ENCODE measurements at regions not wholly inside any gene's neighbourhood (a gene's known extent, or its start where the extent isn't known, plus 50 kb on each side); places are given as distances from the start of the nearest gene placed in this dataset.
A peak's percentile ranks its signal among the peaks of the same experiment; 100 is the strongest.
"Not testable (repeated sequence)": the region's sequence is repeated elsewhere in the genome, so short reads cannot be mapped to it uniquely, and the experiment has no call there.

DNA sequence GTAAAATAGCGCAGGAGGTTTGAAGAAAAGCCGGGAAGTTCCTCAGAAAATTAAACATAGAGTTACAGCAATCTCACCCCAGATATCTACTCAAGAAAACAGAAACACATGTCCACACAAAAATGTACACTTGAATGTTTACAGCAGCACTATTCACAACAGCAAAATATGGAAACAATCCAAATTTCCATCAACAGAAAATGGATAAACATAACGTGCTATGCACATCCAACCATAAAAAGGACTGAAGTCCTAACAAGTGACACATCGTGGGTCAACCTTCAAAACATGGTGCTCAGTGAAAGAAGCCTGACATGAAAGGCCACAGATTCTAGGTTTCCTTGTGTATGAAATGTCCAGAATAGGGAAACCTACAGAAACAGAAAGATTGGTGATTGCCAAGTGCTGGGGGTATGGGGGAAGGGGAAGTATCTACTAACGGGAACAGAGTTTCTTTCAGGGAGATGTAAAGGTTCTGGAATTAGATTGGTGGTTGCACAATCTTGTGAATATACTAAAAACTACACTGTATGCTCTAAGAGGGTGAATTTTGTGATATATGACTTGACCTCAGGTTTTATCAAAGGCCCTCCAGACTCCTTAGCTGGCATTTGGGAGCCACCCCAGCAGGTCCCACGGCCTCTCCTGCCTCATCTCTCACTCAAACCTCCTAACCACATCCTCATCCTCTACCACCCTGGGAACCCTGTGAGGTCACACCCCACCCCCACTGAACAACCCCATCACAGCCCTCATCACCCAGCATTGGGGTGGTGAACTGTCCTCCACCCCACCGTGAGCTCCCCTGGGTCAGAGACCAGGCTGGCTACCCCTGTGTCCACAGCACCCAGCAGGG lies 69.2 kb upstream of the PRR5 start:
- no peak for DNase-seq (ENCODE audit: low read depth in 4 of 4, low spot score in 3 of 4)

DNA sequence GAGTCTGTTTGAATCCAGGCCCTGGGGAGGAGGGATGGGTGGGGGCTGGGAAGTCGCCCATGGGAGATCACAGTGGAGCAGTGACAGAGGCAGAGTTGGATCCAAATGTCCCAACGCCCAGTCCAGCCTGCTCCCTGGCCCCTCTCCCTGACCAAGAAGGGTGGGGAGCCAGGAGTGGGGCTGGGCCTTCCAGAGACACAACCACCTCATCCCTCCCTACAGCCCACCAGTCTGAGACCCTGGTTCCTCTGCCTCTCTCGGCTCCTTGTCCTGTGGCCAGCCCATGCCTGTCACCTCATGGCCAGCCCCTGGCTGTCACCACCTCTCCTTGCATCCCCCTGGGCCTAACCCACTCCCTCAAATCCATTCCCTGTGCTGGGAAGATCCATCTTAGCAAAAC lies 71.2 kb upstream of the PRR5 start:
- no peak for DNase-seq (ENCODE audit: low read depth in 4 of 4, low spot score in 3 of 4)

DNA sequence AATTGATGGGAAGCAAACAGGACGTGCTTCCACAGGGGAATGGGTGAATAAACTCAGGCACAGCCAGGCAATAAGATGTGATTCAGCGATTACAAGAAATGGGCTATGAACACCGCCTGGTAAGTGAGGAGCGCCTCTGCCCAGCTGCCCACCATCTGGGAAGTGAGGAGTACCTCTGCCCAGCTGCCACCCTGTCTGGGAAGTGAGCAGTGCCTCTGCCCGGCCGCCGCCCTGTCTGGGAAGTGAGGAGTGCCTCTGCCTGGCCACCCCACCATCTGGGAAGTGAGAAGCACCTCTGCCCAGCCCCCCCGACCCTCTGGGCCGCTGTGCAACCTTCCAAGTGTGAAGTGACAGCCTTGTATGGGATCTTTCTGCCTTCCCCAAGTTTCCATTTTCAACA lies 73.2 kb upstream of the PRR5 start:
- DNase-seq (ENCODE audit: low read depth in 4 of 4, low spot score in 3 of 4): no peak

DNA sequence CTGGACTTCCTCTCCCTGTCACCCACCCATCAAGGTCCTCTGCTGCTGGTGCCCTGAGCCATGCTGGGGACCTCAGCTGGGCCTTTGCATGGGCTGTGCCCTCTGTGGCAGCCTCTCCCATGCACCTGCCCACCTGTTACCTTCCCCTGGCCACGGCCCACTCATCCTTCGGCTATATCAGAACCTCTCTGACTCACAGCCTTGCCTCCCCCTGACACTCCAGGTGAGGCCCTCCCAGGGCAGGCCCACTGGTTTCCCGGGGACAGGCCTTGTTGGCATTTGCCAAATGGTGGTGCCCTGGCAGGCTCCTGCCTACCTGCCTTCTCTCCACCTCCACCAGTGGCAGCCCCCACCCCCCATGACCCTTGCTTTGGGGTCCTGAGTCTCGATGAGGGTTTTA lies 73.7 kb upstream of the PRR5 start:
- DNase-seq (ENCODE audit: low read depth in 4 of 4, low spot score in 3 of 4): no peak

DNA sequence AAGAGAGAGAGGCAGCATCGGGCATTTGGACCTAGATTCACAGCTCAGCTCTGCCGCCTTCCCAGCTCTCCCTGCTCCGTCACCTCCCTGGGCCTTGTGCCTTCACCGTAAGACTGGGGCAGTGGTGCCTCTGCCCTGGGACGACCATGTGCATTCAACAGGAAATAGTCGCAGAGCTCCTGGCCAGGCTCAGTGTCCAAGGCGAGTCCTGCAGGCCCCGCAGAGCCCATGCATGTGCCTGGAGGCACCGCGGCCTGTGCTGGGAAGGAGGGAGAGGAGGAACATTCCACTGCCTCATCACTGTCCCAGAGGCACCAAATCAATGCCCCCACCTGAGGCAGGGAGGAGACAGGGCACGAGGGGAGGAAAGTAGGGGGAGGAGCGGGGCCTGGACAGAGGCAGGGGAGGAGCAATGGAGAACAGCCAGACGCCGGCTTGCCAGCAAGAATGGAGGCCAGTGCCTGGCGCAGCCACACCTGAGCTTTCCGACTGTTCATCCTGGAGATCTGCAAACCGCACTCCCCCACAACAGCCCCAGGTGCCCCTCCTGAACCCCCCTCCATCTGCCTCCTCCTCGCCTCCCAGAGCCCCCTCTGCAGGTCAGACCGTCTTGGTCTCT lies 74.4 kb upstream of the PRR5 start:
- DNase-seq (ENCODE audit: low read depth in 4 of 4, low spot score in 3 of 4): no peak

DNA sequence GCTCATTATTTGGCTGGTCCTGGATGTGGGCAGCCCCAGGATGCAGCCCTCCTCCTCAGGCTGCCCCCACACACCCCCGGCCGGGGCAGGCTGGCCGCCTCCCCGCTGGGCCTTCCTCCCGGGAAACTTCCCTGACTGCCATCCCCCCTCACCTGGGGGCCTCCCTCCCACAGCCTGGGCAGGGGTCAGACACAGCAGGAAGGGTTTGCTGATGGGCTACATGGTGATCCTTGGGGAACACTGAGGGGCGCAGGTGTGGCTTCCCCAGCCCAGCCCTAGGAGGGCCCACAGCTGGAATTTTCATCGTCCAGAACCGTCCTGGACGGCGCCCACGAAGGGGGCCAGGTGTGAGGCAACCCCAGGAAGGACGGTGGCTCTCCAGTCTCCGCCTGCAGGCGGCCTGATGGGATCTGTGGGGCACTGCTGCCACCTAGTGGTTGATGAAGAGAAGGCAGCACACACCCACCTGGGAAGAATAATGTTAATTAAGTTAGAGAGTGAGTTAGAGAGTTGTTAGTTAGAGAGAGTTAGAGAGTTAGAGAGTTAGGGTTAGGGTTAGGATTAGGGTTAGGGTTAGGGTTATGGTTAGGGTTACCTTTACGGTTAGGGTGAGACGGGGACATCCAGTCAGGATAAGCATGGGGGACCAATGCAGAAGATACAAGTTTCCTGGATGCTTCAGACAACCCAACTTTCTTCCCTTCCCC lies 75.9 kb upstream of the PRR5 start:
- peak in 2 of 4 donors; percentile 30 to 39 for DNase-seq (ENCODE audit: low read depth in 4 of 4, low spot score in 3 of 4)

DNA sequence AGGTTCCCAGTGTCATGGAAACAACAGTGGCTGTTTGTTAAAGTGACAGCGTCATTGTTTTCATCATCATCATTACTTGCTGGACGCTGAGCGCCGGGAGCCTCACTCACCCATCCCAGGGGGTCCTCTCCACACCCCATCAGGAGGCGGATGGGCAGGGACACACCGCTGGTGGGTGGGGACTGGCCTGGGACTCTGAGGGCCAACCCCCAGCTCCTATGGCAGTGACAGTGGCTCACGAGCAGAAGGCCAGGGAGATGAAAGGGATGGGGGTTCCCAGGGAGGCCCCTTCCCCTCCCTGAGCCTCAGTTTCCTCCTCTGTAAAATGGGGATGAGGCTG lies 76.6 kb upstream of the PRR5 start:
- DNase-seq (ENCODE audit: low read depth in 4 of 4, low spot score in 3 of 4): no peak

DNA sequence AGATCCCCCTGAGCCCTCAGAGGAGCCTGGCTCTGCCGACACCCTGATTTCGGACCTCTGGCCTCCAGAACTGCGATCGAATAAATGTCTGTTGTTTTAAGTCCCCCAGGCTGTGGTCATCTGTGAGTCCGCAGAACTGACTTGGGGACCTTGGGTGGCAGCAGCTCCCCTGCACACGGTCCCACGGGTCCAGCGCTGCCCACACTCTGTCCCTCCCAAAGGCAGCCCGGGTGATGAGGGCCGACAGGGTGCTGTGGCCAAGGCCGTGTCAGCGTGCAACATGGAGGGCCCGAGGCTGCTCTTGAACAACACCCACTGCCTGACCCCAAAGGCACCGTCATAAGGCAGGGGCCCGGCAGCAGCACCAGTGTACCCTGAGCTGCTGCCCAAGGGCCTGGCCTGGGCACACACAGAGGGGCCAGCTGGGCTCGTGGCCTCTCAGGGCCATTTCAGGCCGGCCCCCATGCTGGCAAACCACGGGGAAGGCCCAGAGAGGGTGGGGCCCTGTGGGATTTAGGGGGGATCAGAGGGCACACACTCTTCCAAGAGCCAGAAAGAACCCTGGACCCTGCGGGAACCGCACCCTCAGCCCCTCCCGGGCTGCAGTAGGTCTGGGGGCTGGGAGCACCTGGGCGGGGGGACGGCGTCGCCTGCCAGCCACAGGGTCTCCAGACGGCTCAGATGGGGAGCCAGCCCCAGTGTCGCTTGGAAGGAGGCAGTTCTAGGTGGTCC lies 77.1 kb upstream of the PRR5 start:
- DNase-seq (ENCODE audit: low read depth in 4 of 4, low spot score in 3 of 4): no peak

DNA sequence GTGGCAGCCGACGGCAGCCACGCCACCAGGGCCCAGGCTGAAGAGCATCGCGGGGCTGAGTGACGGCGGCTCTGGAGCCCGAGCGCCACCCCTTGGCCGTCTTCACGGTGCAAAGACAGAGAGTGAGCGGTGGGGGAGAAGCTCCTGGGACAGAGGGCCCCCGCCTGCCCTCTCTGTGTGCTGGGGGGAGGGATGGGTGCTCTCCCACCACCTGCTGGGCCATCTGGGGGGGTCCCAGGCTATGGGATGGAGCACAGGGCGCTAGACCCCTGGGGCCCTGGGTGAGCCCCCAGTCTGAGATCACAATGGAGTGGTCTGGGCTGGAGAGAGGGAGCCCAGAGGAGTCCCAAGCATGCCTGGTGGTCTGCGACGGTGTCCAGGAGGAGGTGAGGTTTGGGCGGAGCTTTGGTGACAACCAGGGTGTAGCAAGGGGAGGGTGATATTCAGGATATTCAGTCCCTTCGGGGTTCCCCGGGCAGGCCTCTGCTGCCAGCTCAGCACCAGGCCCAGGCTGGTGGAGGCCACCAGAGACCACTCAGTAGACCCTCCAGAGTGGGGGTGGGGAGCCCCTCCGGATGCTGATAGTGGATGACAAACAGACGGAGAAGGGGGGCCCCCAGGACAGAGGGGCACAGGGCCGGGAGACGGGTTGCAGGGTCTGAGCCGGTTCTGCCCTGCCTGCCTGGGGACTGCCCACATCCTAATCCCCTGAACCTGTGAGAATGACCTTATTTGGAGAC lies 78.1 kb upstream of the PRR5 start:
- no peak for DNase-seq (ENCODE audit: low read depth in 4 of 4, low spot score in 3 of 4)

DNA sequence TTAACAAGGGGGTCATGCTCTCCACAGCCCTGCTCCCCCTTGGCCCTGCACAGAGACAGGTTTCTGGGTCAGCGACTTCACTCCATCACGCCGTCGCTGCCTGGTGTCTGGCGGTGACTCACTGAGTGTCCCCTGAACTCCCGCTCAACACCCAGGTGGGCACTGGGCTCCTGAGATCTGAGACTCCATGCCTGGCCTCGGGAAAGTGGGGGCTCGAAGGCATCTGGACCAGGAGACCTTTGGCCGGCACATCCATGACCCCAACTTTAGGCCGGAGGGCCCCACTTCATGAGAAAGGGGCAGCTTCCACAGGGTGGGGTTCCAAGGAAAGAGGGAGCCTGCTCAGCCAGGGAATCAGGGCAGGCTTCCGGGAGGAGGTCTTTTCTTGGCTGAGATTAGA lies 79.3 kb upstream of the PRR5 start:
- DNase-seq (ENCODE audit: low read depth in 4 of 4, low spot score in 3 of 4): no peak

DNA sequence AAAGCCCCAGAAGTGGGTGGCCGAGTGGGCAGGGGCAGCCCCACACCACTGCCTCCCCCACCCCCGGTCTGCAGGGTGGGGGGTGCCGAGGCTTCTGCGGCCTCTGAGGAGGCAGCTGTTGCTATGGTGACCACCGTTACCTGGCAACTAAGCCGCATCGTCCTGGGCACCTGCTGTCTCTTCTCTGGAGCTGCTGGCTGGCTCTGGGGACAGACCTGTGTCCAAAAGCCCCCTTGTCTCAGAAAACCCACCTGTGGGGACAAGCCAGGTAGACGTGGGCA lies 79.9 kb upstream of the PRR5 start:
- no peak for DNase-seq (ENCODE audit: low read depth in 4 of 4, low spot score in 3 of 4)

DNA sequence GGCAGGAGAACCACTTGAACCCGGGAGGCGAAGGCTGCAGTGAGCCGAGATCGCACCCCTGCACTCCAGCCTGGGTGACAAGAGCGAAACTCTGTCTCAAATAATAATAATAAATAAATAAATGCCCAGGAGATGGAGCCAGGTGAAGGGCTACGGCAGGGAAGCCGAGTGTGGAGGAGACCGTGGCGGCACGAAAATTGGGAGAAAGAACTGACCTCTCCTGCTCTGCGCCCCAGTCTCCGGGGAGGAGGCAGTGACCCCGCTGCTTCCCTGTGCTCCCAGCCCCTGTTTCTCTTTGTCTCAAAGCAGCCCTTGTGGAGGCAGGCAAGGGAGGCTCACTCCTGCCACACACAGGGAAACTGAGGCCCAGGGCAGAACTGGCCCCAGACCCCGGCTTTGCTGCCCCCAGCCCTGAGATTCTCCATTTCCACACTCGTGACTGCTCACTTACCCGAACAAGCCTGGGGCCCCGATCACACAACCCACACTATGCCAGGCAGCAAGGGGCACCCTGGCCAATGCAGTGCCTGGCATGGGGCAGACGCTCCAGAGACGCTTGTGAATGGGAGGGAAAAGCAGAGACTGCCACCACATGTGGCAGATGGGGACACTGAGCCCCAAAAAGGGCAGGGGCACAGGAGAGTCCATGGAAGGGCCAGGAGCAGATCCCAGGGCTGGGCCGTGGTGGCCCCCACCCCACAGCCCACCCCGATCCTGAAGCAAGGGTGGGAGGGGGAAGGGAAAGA lies 80.4 kb upstream of the PRR5 start:
- DNase-seq (ENCODE audit: low read depth in 4 of 4, low spot score in 3 of 4): no peak

DNA sequence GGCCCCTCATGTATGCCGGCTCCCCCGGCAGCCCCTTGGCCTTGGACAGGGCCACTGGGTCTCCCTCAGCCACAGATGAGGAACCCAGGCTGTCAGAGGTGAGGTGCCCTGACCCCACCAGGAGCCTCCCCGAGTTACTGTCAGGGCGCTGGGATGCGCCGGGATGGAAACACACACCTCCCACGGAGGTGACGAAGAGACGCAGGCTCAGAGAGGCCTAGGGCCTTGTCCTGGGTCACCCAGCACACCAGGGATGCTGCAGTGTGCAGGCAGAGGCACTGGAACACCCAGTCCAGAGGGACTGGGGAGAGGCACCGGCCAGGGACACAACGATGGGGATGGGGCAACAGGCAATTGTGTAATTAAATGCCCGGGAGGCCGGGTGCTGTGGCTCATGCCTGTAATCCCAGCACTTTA lies 81.2 kb upstream of the PRR5 start:
- DNase-seq (ENCODE audit: low read depth in 4 of 4, low spot score in 3 of 4): no peak

DNA sequence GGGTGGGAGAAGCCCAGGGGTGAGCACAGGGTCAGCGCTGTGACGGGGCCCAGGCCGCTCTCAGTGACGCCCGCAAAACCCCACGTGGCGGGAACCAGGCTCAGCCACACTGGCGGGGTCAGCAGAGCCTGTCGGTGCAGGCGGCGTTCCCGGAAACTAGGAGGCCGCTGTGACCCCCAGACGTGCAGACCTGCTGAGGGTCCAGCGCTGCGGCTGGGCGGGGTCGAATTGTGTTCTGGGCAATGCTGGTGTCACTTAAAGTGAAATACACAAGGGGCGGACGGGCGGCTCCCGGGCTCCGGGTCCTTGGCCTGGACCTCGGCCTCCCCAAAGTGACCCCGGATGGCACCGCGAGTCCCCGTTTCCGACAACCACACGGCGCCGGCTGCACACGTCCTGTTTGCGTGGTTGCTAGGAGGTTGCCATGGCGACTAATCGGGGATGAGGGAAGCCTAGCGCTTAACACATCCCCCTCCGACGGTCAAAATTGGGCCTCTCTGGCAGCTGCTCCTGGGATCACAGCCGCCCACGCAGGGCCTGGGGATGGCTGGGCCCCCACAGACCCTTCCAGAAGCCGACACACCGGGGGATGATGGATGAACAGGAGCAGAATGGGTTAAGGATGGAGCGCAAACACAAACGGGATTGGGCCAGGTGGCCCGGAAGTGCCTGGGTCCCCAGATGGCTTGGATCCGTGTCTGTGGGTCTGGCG lies 81.7 kb upstream of the PRR5 start:
- peak in 1 of 4 donors; percentile 74 for DNase-seq (ENCODE audit: low read depth in 4 of 4, low spot score in 3 of 4)

DNA sequence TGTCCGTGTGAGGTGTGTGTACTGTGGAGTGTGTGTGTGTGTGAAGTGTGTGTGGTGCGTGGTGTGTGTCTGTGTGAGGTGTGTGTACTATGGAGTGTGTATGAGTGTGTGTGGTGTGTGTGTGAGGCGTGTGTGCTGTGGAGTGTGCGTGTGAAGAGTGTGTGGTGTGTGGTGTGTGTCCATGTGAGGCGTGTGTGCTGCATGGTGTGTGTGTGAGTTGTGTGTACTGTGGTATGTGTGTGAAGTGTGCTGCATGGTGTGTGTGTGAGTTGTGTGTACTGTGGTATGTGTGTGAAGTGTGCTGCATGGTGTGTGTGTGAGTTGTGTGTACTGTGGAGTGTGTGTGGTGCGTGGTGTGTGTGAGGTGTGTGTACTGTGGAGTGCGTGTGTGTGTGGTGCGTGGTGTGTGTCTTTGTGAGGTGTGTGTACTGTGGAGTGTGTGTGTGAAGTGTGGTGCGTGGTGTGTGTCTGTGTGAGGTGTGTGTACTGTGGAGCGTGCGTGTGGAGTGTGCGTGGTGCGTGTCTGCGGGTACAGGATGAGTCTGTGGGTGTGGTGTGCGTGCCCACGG lies 82.4 kb upstream of the PRR5 start:
- not testable (repeated sequence) for DNase-seq (ENCODE audit: low read depth in 4 of 4, low spot score in 3 of 4)

DNA sequence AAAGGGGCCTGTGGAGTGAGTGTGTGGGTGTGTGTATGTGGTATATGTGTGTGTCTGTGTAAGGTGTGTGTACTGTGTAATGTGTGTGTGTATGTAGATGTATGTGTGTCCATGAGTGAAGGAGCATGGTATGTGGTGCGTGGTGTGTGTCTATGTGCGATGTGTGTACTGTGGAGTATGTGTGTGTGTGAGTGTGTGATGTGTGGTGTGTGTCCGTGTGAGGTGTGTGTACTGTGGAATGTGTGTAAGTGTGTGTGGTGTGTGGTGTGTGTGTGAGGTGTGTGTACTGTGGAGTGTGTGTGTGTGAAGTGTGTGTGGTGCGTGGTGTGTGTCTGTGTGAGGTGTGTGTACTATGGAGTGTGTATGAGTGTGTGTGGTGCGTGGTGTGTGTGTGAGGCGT lies 83.1 kb upstream of the PRR5 start:
- DNase-seq (ENCODE audit: low read depth in 4 of 4, low spot score in 3 of 4): not testable (repeated sequence)

DNA sequence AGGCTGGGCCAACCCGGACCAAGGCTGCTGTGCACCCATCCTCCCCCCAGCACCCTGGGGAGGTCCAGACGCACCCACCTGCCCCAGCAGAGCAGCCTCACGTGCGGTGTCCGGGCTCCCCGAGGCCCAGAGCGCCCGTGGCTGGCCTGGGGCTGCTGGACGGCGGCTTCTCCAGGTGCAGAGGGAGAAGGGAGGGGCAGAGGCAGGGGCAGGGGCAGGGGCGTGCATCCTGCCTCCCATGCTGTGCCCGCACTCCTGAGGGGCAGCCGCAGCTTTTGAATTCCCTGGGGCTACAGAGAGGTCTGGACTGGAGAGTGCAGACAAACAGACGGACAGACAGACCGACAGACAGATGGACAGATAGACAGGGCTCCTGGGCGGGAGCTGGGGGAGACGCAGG lies 83.6 kb upstream of the PRR5 start:
- DNase-seq (ENCODE audit: low read depth in 4 of 4, low spot score in 3 of 4): no peak

DNA sequence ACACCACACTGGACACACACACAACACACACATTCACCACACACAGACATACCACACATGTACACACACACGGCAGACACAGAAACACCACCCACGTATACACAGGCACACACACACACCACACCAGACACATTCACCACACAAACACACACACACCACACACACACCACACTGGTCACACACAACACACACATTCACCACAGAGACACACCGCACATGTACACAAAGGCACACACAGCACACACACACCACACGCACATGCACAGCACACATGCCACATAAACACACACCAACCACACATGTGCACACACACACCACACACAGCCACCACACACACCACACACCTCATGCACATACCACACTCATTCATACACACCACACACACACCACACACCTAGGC lies 84.2 kb upstream of the PRR5 start:
- no peak for DNase-seq (ENCODE audit: low read depth in 4 of 4, low spot score in 3 of 4)
